Lung (tissue), 11 donors: ENCODE measurements at regions not wholly inside any gene's neighbourhood (a gene's known extent, or its start where the extent isn't known, plus 50 kb on each side); places are given as distances from the start of the nearest gene placed in this dataset.

Source experiments
- ATAC-seq: fragments of 200-7000 bp; cut with Tn5 transposase; one replicate; pipeline ENCODE4 v1.9.1; 2020; ENCODE audit warnings: moderate number of reproducible peaks; ENCODE audit not compliant: insufficient read depth, low FRiP score
- DNase-seq, 3 donors: peaks; one replicate each; pipeline ENCODE4 v3.0.0-alpha.2; 2013 to 2017
- H3K27ac ChIP-seq, 2 donors: one replicate each; pipeline ENCODE4 v1.5.1; 2013; ENCODE audit warnings: mild to moderate bottlenecking in 2 of 2, moderate library complexity in 2 of 2, control low read depth in 1 of 2, inconsistent platforms in 1 of 2, low read depth in 1 of 2, low read length in 1 of 2
- H3K27me3 ChIP-seq, 3 donors: one replicate each; pipeline ENCODE4 v1.5.1; 2013; ENCODE audit warnings: low read length in 2 of 3; ENCODE audit not compliant: control insufficient read depth in 3 of 3, insufficient read depth in 3 of 3
- H3K36me3 ChIP-seq, 4 donors: one replicate each; pipeline ENCODE4 v1.5.1; 2013; ENCODE audit warnings: low read length in 4 of 4, mild to moderate bottlenecking in 1 of 4, moderate library complexity in 1 of 4; ENCODE audit not compliant: control insufficient read depth in 4 of 4, insufficient read depth in 4 of 4
- H3K4me1 ChIP-seq, 5 donors: one replicate each; pipeline ENCODE4 v1.5.1; 2013; ENCODE audit warnings: low read length in 5 of 5, mild to moderate bottlenecking in 2 of 5, moderate library complexity in 1 of 5; ENCODE audit not compliant: control insufficient read depth in 5 of 5, insufficient read depth in 5 of 5
- H3K4me3 ChIP-seq: one replicate; pipeline ENCODE4 v1.5.1; 2013; ENCODE audit warnings: mild to moderate bottlenecking, control low read depth, moderate library complexity
- H3K9ac ChIP-seq, 2 donors: one replicate each; pipeline ENCODE4 v1.5.1; 2013; ENCODE audit warnings: low read length in 2 of 2, control low read depth in 1 of 2; ENCODE audit not compliant: insufficient read depth in 1 of 2
- H3K9me3 ChIP-seq, 4 donors: one replicate each; pipeline ENCODE4 v1.5.1; 2013; ENCODE audit warnings: low read length in 3 of 4, mild to moderate bottlenecking in 1 of 4, moderate library complexity in 1 of 4; ENCODE audit not compliant: control insufficient read depth in 4 of 4, insufficient read depth in 3 of 4
- CTCF ChIP-seq: IDR thresholded peaks from 2 replicates; pipeline ENCODE4 v1.5.1; 2012; ENCODE audit warnings: mild to moderate bottlenecking; ENCODE audit errors: control extremely low read depth, extremely low read depth
- WGBS, 2 donors: extraction: QIAGEN DNeasy Blood & Tissue Kit; methylation state at CpG; one replicate each; pipeline ENCODE4 v1.1.7; 2013; 5-methylcytosine and 5-hydroxymethylcytosine counted together
- donor health status: control.
- donor health status: control.
- donor health status: Bipolar disorder and iron deficiency.
- donor health status: healthy.
- donor health status: DM: yes; HTN: yes; CAD: no.

- ATAC-seq (no peak), DNase-seq (no peak)
- no peak for TF ChIP-seq CTCF
- H3K36me3 ChIP-seq, result no peaks in the 10 kb centered on the region
- no peak overlapping the region for H3K4me3 ChIP-seq
- H3K9ac ChIP-seq, result no peak overlapping the region
- H3K9me3 ChIP-seq, result peaks cover 0 to 17% (median 5%) of the 10 kb centered on the region in 4 donors
- peaks cover 0 to 3% (median 2%) of the 10 kb centered on the region in 3 donors for H3K27me3 ChIP-seq
- WGBS, 2 donors, result 79 to 81% methylated on average over 7 of the region's 7 CpGs
- H3K27ac ChIP-seq, result no peak overlapping the region
- peaks cover 0 to 8% (median 0%) of the 10 kb centered on the region in 5 donors for H3K4me1 ChIP-seq
Observed at GRCh38 chr9:135210676-135211523, 123.4 kb downstream of the OLFM1 start.

- peaks cover 0 to 3% (median 2%) of the 10 kb centered on the region in 3 donors for H3K27me3 ChIP-seq
- WGBS, 2 donors, result 88 to 89% methylated on average over 3 of the region's 3 CpGs
- ATAC-seq (no peak), DNase-seq (no peak)
- no peak for TF ChIP-seq CTCF
- no peak overlapping the region for H3K27ac ChIP-seq
- H3K36me3 ChIP-seq, result no peaks in the 10 kb centered on the region
- no peak overlapping the region for H3K4me3 ChIP-seq
- peaks cover 0 to 14% (median 0%) of the 10 kb centered on the region in 5 donors for H3K4me1 ChIP-seq
- H3K9me3 ChIP-seq, result peaks cover 0 to 17% (median 5%) of the 10 kb centered on the region in 4 donors
- H3K9ac ChIP-seq, result no peak overlapping the region
Observed at GRCh38 chr9:135211524-135211890, 124.0 kb downstream of the OLFM1 start.

DNA sequence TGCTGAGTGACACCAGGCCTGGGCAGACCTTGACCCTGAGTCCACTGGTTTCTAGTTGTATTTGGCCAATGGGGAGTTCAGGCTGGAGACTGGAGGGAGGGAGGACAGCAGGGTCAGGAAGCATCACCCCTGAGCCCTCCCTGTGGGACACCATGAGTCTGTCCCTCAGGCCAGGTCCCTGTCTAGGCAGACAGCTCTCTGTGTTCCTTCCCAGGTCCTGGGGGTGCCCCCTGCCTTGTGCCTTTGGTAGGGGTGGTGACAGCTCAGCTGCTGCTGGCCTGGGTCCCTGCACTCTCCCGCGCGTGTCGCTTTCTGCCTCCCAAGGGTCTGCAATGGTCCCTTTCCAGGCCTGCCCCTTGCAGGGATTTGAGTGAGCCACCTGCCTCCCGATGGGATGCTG is 125.5 kb downstream of the OLFM1 start:
- no peak for DNase-seq
- no peak for TF ChIP-seq CTCF
- 93 to 95% methylated on average over 5 of the region's 5 CpGs for WGBS, 2 donors

More for the DNA sequence above, 125.5 kb downstream of the OLFM1 start:
- Histone ChIP-seq H3K9ac (no peak overlapping the region), H3K9me3 (peaks cover 0 to 17% (median 5%) of the 10 kb centered on the region in 4 donors), H3K27ac (no peak overlapping the region), H3K36me3 (no peaks in the 10 kb centered on the region), H3K27me3 (peaks cover 0 to 3% (median 3%) of the 10 kb centered on the region in 3 donors), H3K4me1 (peaks cover 0 to 29% (median 4%) of the 10 kb centered on the region in 5 donors), H3K4me3 (no peak overlapping the region)
- no peak for ATAC-seq
